NCI-H345 treated with DMSO at 0.1 percent for 48 hours (cell line): ENCODE measurements at regions not wholly inside any gene's neighbourhood (a gene's known extent, or its start where the extent isn't known, plus 50 kb on each side); places are given as distances from the start of the nearest gene placed in this dataset.
A peak's percentile ranks its signal among the peaks of the same experiment; 100 is the strongest.
"Not testable (repeated sequence)": the region's sequence is repeated elsewhere in the genome, so short reads cannot be mapped to it uniquely, and the experiment has no call there.

ENCODE experiments used
- DNase-seq: peaks from one replicate; lab custom pipeline; 2025; ENCODE audit not compliant: unreplicated experiment; lab: John Stamatoyannopoulos, UW

DNA sequence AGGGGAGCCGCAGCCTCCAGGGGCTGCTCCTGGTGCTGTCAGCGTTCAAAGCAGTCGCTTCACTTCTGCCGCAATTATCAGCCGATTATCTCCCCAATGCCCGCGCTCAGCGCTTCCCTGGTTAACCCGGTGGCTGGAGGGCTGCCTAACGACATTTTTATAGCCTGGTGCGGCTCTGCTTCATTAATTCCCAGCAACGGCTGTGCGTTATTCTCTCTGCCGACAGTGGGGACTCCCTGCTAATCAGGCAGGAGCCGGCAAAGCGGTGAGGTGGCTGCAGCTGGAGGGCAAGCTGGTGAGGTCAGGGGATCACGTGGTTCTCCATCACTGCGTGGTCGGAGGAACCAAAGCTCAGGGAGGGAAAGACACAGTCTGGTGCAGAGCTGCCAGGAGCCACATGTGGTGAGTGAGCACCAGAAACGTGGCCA is 62.9 kb downstream of the GLRX5 start:
- peak; percentile 25 for DNase-seq

DNA sequence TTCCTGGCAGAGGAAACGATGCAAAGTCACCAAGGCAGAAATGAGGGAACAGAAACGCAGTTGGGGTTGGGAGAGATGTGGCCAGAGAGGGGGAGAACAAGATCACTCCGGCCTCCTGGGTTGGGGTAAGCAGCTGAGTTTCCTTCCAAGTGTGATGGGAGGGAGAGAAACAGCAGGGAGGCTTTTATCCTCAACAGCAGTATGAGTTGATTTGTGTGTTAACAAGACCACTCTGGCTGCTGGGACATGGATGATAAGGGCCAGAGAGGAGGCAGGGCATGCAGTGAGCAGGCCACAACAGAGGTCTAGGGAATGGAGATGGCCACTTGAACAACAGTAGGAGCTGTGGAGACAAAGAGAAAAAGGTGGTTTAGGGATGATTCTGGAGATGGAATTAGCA is 66.8 kb downstream of the GLRX5 start:
- DNase-seq = no peak

- no peak for DNase-seq
Observed at GRCh38 chr14:95603415-95603814, 68.6 kb downstream of the GLRX5 start.

- DNase-seq = no peak
Observed at GRCh38 chr14:95606266-95606665, 71.4 kb downstream of the GLRX5 start.

DNA sequence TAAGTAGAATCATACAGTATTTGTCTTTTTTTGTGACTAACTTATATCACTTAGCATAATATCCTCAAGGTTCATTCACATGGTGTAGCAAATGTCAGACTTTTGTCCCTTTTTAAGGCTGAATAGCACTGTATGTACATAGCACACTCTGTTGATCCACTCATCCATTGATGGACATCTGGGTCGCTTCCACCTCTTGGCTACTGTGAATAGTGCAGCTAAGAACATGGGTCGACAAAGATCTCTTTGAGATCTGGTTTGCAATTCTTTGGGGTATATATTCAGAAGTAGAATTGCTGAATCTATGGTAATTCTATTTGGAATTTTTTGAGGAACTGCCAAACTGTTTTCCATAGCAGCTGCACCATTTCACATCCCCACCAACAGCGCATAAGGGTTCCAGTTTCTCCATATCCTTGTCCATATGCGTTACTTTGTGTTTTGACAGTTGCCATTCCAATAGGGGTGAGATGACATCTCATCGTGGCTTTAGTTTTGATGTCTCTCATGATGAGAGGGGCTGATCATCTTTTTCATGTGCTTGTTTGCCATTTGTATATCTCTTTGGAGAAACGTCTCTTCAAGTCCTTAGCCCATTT is 73.9 kb downstream of the GLRX5 start:
- DNase-seq = no peak

DNA sequence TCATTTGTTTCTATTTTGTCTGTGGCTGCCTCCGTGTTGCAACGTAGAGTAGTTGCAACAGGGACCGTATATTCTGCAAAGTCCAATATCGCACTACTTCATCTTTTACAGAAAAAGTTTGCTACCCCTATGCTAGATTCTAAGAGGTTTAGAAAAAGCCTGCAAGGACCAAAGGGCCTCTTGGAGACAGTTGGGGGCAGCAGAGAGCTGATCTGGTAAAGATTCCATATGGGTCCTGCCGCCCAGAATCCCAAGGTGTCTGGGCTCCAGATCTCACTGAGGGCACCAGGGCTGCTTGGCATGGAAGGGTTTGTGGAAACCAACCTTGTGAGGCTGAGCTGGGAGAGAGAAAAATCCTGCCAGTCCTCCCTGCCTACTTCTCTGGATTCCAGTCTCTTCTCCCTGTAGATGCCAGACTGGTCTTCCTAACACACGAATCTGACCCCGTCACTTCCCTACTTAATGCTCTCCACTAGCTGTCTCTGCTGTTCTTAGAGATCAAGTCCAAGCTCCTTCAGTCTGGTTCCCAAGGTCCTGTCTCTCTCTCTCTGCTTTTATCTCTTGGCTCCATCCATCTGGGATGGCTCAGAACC is 74.6 kb downstream of the GLRX5 start:
- peak; percentile 33 for DNase-seq

GRCh38 chr14:95611293-95611880 is 74.8 kb upstream of the TCL1B start:
- DNase-seq = no peak

GRCh38 chr14:95614349-95614748 is 71.9 kb upstream of the TCL1B start:
- DNase-seq = no peak

- no peak for DNase-seq
Observed at GRCh38 chr14:95616745-95617144, 69.5 kb upstream of the TCL1B start.

DNA sequence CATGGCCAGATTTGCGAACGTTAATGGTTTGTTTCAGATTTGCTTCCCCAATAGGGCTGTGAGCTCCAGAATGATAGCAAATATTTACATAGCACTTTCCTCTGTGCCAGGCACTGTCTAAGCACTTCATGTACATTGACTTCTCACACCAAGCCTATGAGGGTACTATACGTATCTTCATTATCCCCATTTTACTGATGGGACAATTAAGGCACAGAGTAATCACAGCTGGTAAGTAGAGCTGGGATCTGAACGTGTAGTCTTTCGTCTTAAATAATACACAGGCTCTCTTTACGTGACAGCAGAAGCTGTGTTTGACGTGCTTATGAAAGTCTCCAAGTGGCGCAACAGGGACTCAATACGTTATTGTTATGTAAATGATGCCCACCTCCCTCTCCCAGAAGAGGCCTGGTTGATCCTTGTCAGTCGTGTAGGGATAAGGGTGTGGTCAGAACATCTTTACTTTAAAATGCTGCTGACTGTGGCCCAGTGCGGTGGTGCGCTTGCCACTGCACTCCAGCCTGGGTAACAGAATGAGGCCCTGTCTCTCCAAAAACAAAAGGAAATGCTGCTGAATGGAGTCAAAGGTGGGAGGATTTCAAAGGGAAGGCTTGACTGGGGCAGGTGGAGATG is 66.3 kb upstream of the TCL1B start:
- peak; percentile 78 for DNase-seq

DNA sequence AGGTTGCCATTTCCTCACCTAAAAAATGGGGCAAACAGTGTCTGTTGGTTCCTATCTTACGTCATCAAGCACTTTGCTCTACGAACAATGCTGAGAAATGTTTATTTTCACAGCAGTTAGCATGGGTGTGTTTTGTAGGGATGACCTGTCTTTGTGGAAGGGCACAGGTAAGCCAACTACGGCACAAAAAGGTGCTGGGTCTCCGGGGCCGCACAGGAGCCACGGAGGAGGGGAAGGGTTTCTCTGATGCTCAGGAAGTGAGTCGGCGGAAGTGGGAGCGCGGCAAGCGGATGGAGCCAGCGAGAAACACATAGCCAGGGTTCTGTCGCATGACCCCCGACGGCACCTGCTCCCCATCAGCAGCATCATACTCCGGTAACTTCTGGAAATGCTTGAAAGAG is 65.6 kb upstream of the TCL1B start:
- peak; percentile 71 for DNase-seq

GRCh38 chr14:95623195-95623594 is 63.0 kb upstream of the TCL1B start:
- DNase-seq = no peak

DNA sequence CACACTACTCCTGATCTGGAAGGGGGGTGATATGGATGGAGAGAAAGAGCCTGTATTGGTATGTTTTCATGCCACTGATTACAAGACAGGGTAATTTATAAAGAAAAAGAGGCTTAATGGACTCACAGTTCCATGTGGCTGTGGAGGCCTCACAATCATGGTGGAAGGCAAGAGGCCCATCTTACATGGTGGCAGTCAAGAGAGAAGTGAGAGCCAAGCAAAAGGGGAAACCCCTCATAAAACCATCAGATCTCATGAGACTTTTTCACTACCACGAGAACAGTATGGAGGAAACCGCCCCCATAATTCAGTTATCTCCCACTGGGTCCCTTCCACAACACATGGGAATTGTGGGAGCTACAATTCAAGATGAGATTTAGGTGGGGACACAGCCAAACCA is 60.5 kb upstream of the TCL1B start:
- not testable (repeated sequence) for DNase-seq

DNA sequence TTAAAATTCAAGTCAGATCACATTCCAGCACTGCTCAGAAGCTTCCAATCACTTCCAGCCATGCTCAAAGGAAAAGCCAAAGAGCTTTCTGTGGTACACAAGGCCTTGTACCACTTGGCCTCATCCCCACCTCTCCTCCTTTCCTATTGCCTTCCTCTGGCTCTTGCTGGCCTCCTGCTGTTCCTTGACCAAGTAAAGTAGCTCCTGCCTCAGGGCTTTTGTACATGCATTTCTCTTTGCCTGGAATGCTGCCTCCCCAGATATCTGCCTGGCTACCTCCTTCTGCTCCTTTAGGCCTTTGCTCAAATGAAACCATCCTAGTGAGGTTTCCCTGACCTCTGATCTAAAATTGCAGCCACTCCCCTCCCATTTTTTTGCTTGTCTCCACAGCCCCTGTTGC is 51.2 kb upstream of the TCL1B start:
- no peak for DNase-seq
